Gastrocnemius medialis (tissue), 4 donors: ENCODE measurements at regions not wholly inside any gene's neighbourhood (a gene's known extent, or its start where the extent isn't known, plus 50 kb on each side); places are given as distances from the start of the nearest gene placed in this dataset.

Experiments
- ATAC-seq, 2 donors: fragments of 150-250 bp; one replicate each; pipeline ENCODE4 v1.9.1; 2016
- DNase-seq, 2 donors: peaks; one replicate each; pipeline ENCODE4 v3.0.0-alpha.2; 2019
- H3K27ac ChIP-seq, 4 donors: fragments of 200-600 bp; sonication (generic); 1 replicate in 1 of 4; 2 replicates in 3 of 4; pipeline ENCODE4 v1.5.1; 2016 to 2018; ENCODE audit warnings: mild to moderate bottlenecking in 2 of 4, moderate library complexity in 1 of 4
- H3K27me3 ChIP-seq, 3 donors: fragments of 200-600 bp; sonication (generic) in 2 of 3; 1 replicate in 1 of 3; 2 replicates in 2 of 3; pipeline versions ENCODE4 v1.5.1 to v1.6.0; 2016 to 2019; ENCODE audit warnings: mild to moderate bottlenecking in 1 of 3, moderate library complexity in 1 of 3
- H3K36me3 ChIP-seq, 2 donors: fragments of 200-600 bp; sonication (generic) in 1 of 2; one replicate each; pipeline ENCODE4 v1.5.1; 2017 to 2018
- H3K4me1 ChIP-seq, 2 donors: fragments of 200-600 bp; sonication (generic) in 1 of 2; one replicate each; pipeline ENCODE4 v1.5.1; 2016 to 2017; ENCODE audit warnings: mild to moderate bottlenecking in 2 of 2
- H3K4me3 ChIP-seq, 4 donors: fragments of 200-600 bp; sonication (generic) in 3 of 4; 1 replicate in 1 of 4; 2 replicates in 3 of 4; pipeline ENCODE4 v1.5.1; 2016 to 2019; ENCODE audit warnings: mild to moderate bottlenecking in 2 of 4
- H3K9me3 ChIP-seq, 3 donors: fragments of 200-600 bp; sonication (generic) in 2 of 3; 1 replicate in 1 of 3; 2 replicates in 2 of 3; pipeline ENCODE4 v1.5.1; 2016 to 2019
- CTCF ChIP-seq, 5 experiments: fragments of 450-650 bp in 3 of 5; fragments of 200-600 bp in 2 of 5; sonication (generic) in 2 of 5; IDR thresholded peaks in 4 of 5; conservative IDR thresholded peaks in 1 of 5; 1 replicate in 4 of 5; 2 replicates in 1 of 5; pipeline ENCODE4 v1.5.1; 2016 to 2019; ENCODE audit warnings: antibody characterized with exemption in 5 of 5, mild to moderate bottlenecking in 3 of 5, moderate library complexity in 3 of 5
- POLR2A ChIP-seq, 2 donors: fragments of 450-650 bp; IDR thresholded peaks; one replicate each; pipeline ENCODE4 v1.6.1; 2017; ENCODE audit warnings: antibody characterized with exemption in 2 of 2, mild to moderate bottlenecking in 2 of 2, moderate library complexity in 2 of 2
- in situ Hi-C, 4 donors: fragments of 200-750 bp; cut with MboI; loops; one replicate each; pipeline versions ENCODE4 v1.15.0 to v1.8.0; 2017; ENCODE audit warnings: low sequenced_read_pairs in 4 of 4
- intact Hi-C: fragments of 100-400 bp; cut with DNase I; formaldehyde crosslinking; loops from one replicate; pipeline ENCODE4 v1.15.1; 2023; ENCODE audit warnings: low total_unique reads

GRCh38 chr21:29245104-29245643, 53.5 kb upstream of the BACH1 start:
- no peak overlapping the region for H3K27ac ChIP-seq
- TF ChIP-seq POLR2A (IDR thresholded peaks at IDR 0.05) (no peak), CTCF (IDR thresholded peaks at IDR 0.05 in 4 of 5, conservative IDR thresholded peaks at IDR 0.05 in 1 of 5) (no peak)
- H3K4me3 ChIP-seq: no peak overlapping the region
- no peaks in the 10 kb centered on the region for H3K36me3 ChIP-seq
- DNase-seq (no peak), ATAC-seq (no peak)
- intact Hi-C loops (no loop called here), in situ Hi-C loops (no loop called here)
- no peaks in the 10 kb centered on the region for H3K9me3 ChIP-seq
- H3K4me1 ChIP-seq: no peaks in the 10 kb centered on the region
- H3K27me3 ChIP-seq: no peaks in the 10 kb centered on the region

GRCh38 chr21:29245863-29246262, 52.9 kb upstream of the BACH1 start:
- no peaks in the 10 kb centered on the region for H3K27me3 ChIP-seq
- H3K4me1 ChIP-seq: no peaks in the 10 kb centered on the region
- intact Hi-C loops (no loop called here), in situ Hi-C loops (no loop called here)
- DNase-seq: no peak
- H3K9me3 ChIP-seq: no peaks in the 10 kb centered on the region
- no peak overlapping the region for H3K4me3 ChIP-seq
- ATAC-seq: no peak
- TF ChIP-seq CTCF (IDR thresholded peaks at IDR 0.05 in 4 of 5, conservative IDR thresholded peaks at IDR 0.05 in 1 of 5) (no peak), POLR2A (IDR thresholded peaks at IDR 0.05) (no peak)
- H3K27ac ChIP-seq: no peak overlapping the region
- no peaks in the 10 kb centered on the region for H3K36me3 ChIP-seq

- no peak overlapping the region for H3K4me3 ChIP-seq
- no peaks in the 10 kb centered on the region for H3K36me3 ChIP-seq
- H3K27ac ChIP-seq: no peak overlapping the region
- H3K27me3 ChIP-seq: no peaks in the 10 kb centered on the region
- ATAC-seq (no peak), DNase-seq (no peak)
- in situ Hi-C loops (no loop called here), intact Hi-C loops (no loop called here)
- no peaks in the 10 kb centered on the region for H3K9me3 ChIP-seq
- TF ChIP-seq POLR2A (IDR thresholded peaks at IDR 0.05) (no peak), CTCF (IDR thresholded peaks at IDR 0.05 in 4 of 5, conservative IDR thresholded peaks at IDR 0.05 in 1 of 5) (no peak)
- no peaks in the 10 kb centered on the region for H3K4me1 ChIP-seq
Observed at GRCh38 chr21:29246614-29247013, 52.1 kb upstream of the BACH1 start.

GRCh38 chr21:29248124-29248523, 50.6 kb upstream of the BACH1 start:
- no peak overlapping the region for H3K4me3 ChIP-seq
- ATAC-seq (no peak), DNase-seq (no peak)
- no peaks in the 10 kb centered on the region for H3K4me1 ChIP-seq
- TF ChIP-seq CTCF (IDR thresholded peaks at IDR 0.05 in 4 of 5, conservative IDR thresholded peaks at IDR 0.05 in 1 of 5): no peak
- no peaks in the 10 kb centered on the region for H3K9me3 ChIP-seq
- H3K36me3 ChIP-seq: no peaks in the 10 kb centered on the region
- intact Hi-C loops (no loop called here), in situ Hi-C loops (no loop called here)
- H3K27ac ChIP-seq: no peak overlapping the region
- no peaks in the 10 kb centered on the region for H3K27me3 ChIP-seq
